ENCODE measurements at regions not wholly inside any gene's neighbourhood (a gene's known extent, or its start where the extent isn't known, plus 50 kb on each side); places are given as distances from the start of the nearest gene placed in this dataset.
A peak's percentile ranks its signal among the peaks of the same experiment; 100 is the strongest.

- TF ChIP-seq CTCF (IDR thresholded peaks at IDR 0.05) (no peak), POLR2A (IDR thresholded peaks at IDR 0.05) (no peak)
- ATAC-seq = no peak
- no peaks in the 10 kb centered on the region for H3K9me3 ChIP-seq
- no peaks in the 10 kb centered on the region for H3K27me3 ChIP-seq
- no peaks in the 10 kb centered on the region for H3K4me1 ChIP-seq
- no peak overlapping the region for H3K4me3 ChIP-seq
- DNase-seq = no peak
- 49 to 50% methylated on average over 2 of the region's 2 CpGs for WGBS, 2 donors
- intact Hi-C loops (cut with DNase I) = no loop called here
- no peaks in the 10 kb centered on the region for H3K36me3 ChIP-seq (replicated peaks in 1 of 2; ENCODE audit: insufficient read depth in 1 of 2, low read depth in 2 of 2)
- no peak overlapping the region for H3K27ac ChIP-seq
Observed at GRCh38 chr20:39888310-39888709, 800.7 kb downstream of the MAFB start.

GRCh38 chr20:39886650-39887190 is 802.3 kb downstream of the MAFB start:
- H3K27ac ChIP-seq = no peak overlapping the region
- H3K4me3 ChIP-seq = no peak overlapping the region
- ATAC-seq = no peak
- no peaks in the 10 kb centered on the region for H3K4me1 ChIP-seq
- no peaks in the 10 kb centered on the region for H3K36me3 ChIP-seq (replicated peaks in 1 of 2; ENCODE audit: insufficient read depth in 1 of 2, low read depth in 2 of 2)
- no peak for TF ChIP-seq CTCF (IDR thresholded peaks at IDR 0.05)
- no peak for TF ChIP-seq POLR2A (IDR thresholded peaks at IDR 0.05)
- DNase-seq = peak in 1 of 4 donors; percentile 58
- intact Hi-C loops (cut with DNase I) = no loop called here
- no peaks in the 10 kb centered on the region for H3K9me3 ChIP-seq
- no peaks in the 10 kb centered on the region for H3K27me3 ChIP-seq
- 56 to 57% methylated on average over 3 of the region's 3 CpGs for WGBS, 2 donors

- Histone ChIP-seq H3K36me3 (replicated peaks in 1 of 2; ENCODE audit: insufficient read depth in 1 of 2, low read depth in 2 of 2) (no peaks in the 10 kb centered on the region), H3K4me3 (no peak overlapping the region), H3K27ac (no peak overlapping the region), H3K4me1 (no peaks in the 10 kb centered on the region), H3K9me3 (no peaks in the 10 kb centered on the region), H3K27me3 (no peaks in the 10 kb centered on the region)
- intact Hi-C loops (cut with DNase I) = no loop called here
- ATAC-seq = peak; percentile 68
- WGBS, 2 donors = 26 to 32% methylated on average over 7 of the region's 7 CpGs
- DNase-seq = peak; percentile 56 to 76 (median 70)
- peak in 6 of 7 experiments; percentile 37 to 54 (median 46) for TF ChIP-seq CTCF (IDR thresholded peaks at IDR 0.05)
- no peak for TF ChIP-seq POLR2A (IDR thresholded peaks at IDR 0.05)
Observed at GRCh38 chr20:39885975-39886649, 802.9 kb downstream of the MAFB start.

GRCh38 chr20:39882806-39883205 is 806.2 kb downstream of the MAFB start:
- no peaks in the 10 kb centered on the region for H3K36me3 ChIP-seq (replicated peaks in 1 of 2; ENCODE audit: insufficient read depth in 1 of 2, low read depth in 2 of 2)
- DNase-seq = no peak
- TF ChIP-seq CTCF (IDR thresholded peaks at IDR 0.05) (no peak), POLR2A (IDR thresholded peaks at IDR 0.05) (no peak)
- H3K4me1 ChIP-seq = no peaks in the 10 kb centered on the region
- WGBS, 2 donors = 70 to 81% methylated on average over 1 of the region's 1 CpG
- H3K4me3 ChIP-seq = no peak overlapping the region
- H3K9me3 ChIP-seq = no peaks in the 10 kb centered on the region
- no peak overlapping the region for H3K27ac ChIP-seq
- no peak for ATAC-seq
- intact Hi-C loops (cut with DNase I) = no loop called here
- no peaks in the 10 kb centered on the region for H3K27me3 ChIP-seq

GRCh38 chr20:39880890-39881289 is 808.1 kb downstream of the MAFB start:
- no peaks in the 10 kb centered on the region for H3K9me3 ChIP-seq
- intact Hi-C loops (cut with DNase I) = no loop called here
- TF ChIP-seq POLR2A (IDR thresholded peaks at IDR 0.05) = no peak
- TF ChIP-seq CTCF (IDR thresholded peaks at IDR 0.05) = no peak
- no peaks in the 10 kb centered on the region for H3K27me3 ChIP-seq
- H3K4me1 ChIP-seq = no peaks in the 10 kb centered on the region
- no peaks in the 10 kb centered on the region for H3K36me3 ChIP-seq (replicated peaks in 1 of 2; ENCODE audit: insufficient read depth in 1 of 2, low read depth in 2 of 2)
- H3K27ac ChIP-seq = no peak overlapping the region
- ATAC-seq = no peak
- 83 to 89% methylated on average over 4 of the region's 4 CpGs for WGBS, 2 donors
- no peak for DNase-seq
- no peak overlapping the region for H3K4me3 ChIP-seq

Measured in body of pancreas (tissue), 4 donors.